HG03342 (cell line): ENCODE measurements at regions not wholly inside any gene's neighbourhood (a gene's known extent, or its start where the extent isn't known, plus 50 kb on each side); places are given as distances from the start of the nearest gene placed in this dataset.

Experiments used
- ATAC-seq: cut with Tn5 transposase; IDR thresholded peaks from one replicate; pipeline ENCODE4 v1.9.1; 2021; ENCODE audit warnings: mild to moderate bottlenecking, moderate library complexity; ENCODE audit not compliant: unreplicated experiment

- no peak for ATAC-seq
Measured at GRCh38 chr7:53940483-53940882, 601.7 kb upstream of the VSTM2A start.

- no peak for ATAC-seq
Measured at GRCh38 chr7:53947732-53948131, 594.4 kb upstream of the VSTM2A start.

- ATAC-seq: no peak
Measured at GRCh38 chr7:53965716-53966115, 576.5 kb upstream of the VSTM2A start.

- ATAC-seq: no peak
Measured at GRCh38 chr7:53983480-53983879, 558.7 kb upstream of the VSTM2A start.

- ATAC-seq: no peak
Measured at GRCh38 chr7:53984776-53985175, 557.4 kb upstream of the VSTM2A start.

DNA sequence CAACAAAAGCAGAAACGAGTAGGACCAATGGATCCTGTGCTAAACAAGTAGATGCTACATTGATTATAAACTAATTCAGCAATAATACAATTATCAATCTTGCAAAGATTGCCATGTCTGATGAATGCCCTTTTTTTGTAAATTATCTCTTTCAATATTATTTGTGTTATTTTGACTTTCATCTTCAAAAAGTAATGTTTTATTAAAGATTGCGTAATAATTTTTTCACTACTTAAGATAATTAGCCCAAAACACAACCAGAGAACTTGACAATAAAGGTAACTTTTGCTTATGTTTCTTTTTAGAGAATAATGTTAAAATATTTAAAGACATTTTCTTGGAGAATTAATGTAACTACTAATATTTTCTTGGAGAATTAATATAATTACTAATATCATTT, 553.8 kb upstream of the VSTM2A start:
- no peak for ATAC-seq

DNA sequence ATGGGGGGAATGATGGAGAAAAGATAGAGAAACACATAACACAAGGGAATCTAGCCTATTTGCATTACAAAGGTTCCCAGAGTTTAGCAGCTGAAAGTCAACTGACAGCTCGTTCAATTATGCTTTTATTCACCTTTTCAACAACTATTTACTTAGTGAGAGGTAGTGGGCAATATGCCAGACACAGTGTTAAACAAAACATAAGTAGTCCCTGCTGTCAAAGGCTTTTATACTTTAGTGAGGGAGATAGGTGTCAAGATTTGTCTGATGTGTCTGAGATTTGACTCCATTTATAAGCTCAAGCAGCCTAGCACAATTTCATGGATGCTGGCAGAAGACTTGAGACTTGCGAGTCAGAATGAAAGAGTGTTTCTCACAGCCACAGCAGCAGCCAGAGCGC, 549.0 kb upstream of the VSTM2A start:
- ATAC-seq: no peak

DNA sequence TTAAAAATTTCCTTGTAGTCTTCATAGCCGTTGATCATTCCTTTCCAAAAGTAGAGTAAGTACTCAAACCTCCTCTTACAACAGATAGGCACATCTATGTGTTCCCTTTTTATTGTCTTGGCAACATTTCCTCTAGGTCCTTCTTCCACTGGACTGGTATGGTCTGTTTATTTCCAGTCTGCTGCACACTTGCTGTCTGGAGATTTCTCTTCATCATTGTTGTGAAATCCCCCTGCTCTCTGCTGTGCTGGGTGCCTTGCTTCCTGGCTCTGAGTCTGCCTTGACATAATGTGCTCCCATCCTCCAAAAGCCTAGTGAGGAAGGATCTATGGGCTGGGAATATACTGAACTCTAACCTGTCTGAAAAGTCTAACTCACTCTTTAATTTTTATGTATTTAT, 545.3 kb upstream of the VSTM2A start:
- ATAC-seq: no peak

- ATAC-seq: no peak
Measured at GRCh38 chr7:54014765-54015164, 527.4 kb upstream of the VSTM2A start.

- ATAC-seq: no peak
Measured at GRCh38 chr7:54015251-54015650, 526.9 kb upstream of the VSTM2A start.

GRCh38 chr7:54037873-54038272, 504.3 kb upstream of the VSTM2A start:
- no peak for ATAC-seq

GRCh38 chr7:54060643-54061042, 481.5 kb upstream of the VSTM2A start:
- ATAC-seq: no peak

DNA sequence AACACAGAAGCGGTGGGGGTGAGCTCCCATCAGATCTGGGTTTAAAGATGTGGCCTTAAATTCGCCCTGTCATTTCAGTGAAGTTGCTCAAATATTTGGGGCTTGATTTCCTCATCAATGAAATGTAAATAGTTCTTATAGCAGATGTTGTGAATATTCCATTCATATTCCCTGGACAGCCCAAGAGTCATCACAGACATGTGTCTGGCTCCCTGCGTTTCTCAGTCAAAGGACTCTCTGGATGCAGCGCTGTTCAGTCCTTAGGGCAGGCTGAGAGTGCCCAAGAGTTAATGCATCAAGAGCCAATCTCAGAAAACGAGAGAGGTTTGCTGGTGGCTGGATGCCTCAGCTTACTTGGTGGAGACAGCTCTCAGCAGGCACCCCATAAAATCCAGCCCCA, 475.5 kb upstream of the VSTM2A start:
- ATAC-seq: no peak

GRCh38 chr7:54069843-54070242, 472.3 kb upstream of the VSTM2A start:
- ATAC-seq: no peak

- no peak for ATAC-seq
Measured at GRCh38 chr7:54072710-54073109, 469.5 kb upstream of the VSTM2A start.

DNA sequence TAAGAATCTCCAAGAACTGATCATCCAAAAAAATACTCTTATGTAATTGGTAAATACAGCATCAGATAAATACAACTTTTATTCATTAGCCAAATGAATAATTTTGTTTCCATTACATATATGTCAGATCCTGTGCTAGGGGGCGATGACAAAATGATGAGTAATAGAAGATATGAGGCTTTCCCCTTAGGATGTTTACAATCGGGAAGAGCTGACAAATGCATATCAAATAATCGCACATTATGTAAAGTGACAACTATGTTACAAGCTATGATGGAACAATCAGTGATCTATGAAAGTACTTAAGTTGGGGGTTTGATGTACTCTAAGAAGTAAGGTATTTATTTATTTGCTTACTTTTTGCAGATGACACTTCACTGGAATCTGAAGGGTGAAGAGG, 465.6 kb upstream of the VSTM2A start:
- no peak for ATAC-seq

- ATAC-seq: no peak
Measured at GRCh38 chr7:54080525-54080924, 461.6 kb upstream of the VSTM2A start.

- no peak for ATAC-seq
Measured at GRCh38 chr7:54080971-54081370, 461.2 kb upstream of the VSTM2A start.

DNA sequence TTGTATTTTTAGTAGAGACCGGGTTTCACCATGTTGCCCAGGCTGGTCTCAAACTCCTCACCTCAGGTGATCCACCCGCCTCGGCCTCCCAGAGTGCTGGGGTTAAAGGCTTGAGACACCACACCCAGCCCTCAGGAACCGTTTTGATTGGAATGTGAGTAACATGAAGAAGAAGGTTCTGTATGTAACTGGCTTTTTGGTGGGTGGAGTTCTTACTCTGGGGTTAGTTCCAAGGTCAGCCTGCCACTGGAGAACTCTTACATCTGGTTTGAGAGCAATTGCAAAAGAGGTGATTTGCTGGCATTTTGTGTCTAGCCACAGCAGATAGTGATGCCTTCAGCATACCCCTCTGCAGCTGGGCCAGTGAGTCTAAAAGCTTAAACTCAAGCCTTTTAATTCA, 457.8 kb upstream of the VSTM2A start:
- no peak for ATAC-seq

- no peak for ATAC-seq
Measured at GRCh38 chr7:54090652-54091213, 451.4 kb upstream of the VSTM2A start.

- ATAC-seq: no peak
Measured at GRCh38 chr7:54091322-54091721, 450.9 kb upstream of the VSTM2A start.

GRCh38 chr7:54097886-54098285, 444.3 kb upstream of the VSTM2A start:
- no peak for ATAC-seq

DNA sequence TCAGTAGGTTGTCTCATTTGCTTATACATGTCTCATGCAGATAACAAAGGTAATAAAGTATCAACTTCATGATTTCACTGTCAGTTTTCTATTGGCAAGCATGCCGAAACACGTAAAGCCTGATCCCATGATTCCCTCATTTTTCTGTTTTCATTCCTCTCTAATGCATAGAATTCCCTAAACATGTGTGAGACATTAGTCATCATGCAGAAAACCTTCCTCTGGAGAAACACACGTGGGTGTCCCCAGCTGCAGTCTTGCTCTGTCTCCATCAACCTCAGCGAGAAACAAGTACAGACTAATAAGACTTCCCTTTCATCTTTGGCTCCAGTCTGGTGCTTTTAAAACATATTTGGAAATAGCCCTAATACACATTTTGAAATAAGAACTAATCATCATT, 432.7 kb upstream of the VSTM2A start:
- no peak for ATAC-seq
